HG02870 (cell line): ENCODE measurements at regions not wholly inside any gene's neighbourhood (a gene's known extent, or its start where the extent isn't known, plus 50 kb on each side); places are given as distances from the start of the nearest gene placed in this dataset.
"Not testable (repeated sequence)": the region's sequence is repeated elsewhere in the genome, so short reads cannot be mapped to it uniquely, and the experiment has no call there.

Experiments
- ATAC-seq: cut with Tn5 transposase; IDR thresholded peaks from one replicate; pipeline ENCODE4 v1.9.1; 2021; ENCODE audit warnings: mild to moderate bottlenecking, moderate library complexity; ENCODE audit not compliant: unreplicated experiment

- ATAC-seq = no peak
Observed at GRCh38 chr6:144932621-144933020, 647.5 kb downstream of the UTRN start.

DNA sequence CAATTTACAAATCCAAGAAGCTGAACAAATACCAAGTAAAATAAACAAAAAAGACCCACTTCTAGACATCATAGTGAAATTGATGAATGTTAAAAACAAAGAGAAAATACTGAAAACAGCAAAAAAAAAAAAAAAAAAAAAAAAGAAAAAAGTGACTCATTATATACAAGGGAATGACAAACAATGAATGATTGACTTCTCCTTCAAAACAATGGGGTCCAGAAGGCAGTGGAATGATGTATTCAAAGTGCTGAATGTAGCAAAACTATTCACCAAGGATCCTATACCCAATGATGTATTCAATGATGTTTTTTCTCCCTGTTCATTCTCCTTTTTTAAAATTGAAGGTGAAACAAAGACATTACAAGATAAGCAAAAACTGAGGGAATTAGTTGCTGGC lies 650.0 kb downstream of the UTRN start:
- no peak for ATAC-seq

- no peak for ATAC-seq
Observed at GRCh38 chr6:144935661-144936060, 650.5 kb downstream of the UTRN start.

- no peak for ATAC-seq
Observed at GRCh38 chr6:144936764-144937163, 651.6 kb downstream of the UTRN start.

DNA sequence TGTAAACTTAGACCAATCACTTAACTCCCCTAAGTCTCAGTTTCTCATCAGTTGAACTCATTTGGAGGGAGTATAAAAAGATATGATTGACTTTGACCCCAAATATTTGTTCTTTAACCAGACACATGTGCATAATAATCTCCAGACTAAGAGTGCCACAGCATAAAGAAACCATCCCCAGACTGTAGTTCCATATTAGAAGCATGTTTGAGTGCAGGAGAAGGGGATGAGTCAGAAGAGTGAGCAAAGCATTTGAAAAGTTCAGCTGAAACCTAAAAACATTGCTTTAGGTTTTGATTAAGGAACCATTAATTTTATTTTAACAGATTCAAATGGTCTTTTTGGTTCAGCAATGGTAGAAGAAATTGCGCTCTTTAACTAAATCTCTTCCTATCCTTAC lies 654.8 kb downstream of the UTRN start:
- ATAC-seq = no peak

- no peak for ATAC-seq
Observed at GRCh38 chr6:144944106-144944505, 659.0 kb downstream of the UTRN start.

- no peak for ATAC-seq
Observed at GRCh38 chr6:144947398-144947976, 662.4 kb downstream of the UTRN start.

DNA sequence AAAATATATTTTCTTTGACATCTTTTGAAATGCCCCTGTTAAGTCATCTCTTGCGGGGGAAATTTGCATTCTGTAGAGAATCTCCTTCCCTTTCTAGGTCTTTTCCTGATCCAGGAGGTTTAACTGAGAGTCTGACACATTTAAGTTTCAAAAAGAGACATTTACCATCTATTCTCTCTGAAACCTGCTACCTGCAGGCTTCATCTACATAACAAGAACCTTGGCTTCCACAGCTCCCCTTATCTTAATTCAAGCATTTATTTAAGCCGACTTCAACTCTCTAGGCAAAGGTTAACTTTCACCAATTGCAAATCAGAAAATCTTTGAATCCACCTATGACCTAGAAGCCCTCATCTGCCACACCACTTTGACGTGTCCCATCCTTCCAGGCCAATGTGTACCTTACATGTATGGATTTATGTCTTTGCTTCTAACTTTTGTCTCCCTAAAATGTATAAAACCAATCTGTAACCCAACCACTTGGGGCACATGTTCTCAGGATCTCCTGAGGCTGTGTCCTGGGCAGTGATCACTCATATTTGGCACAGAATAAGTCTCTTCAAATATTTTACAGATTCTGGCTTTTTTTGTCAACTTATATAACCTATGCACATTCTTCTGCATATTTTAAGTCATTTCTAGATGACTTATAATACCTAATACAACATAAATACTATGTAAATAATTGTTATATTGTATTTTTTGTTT lies 666.7 kb downstream of the UTRN start:
- no peak for ATAC-seq

DNA sequence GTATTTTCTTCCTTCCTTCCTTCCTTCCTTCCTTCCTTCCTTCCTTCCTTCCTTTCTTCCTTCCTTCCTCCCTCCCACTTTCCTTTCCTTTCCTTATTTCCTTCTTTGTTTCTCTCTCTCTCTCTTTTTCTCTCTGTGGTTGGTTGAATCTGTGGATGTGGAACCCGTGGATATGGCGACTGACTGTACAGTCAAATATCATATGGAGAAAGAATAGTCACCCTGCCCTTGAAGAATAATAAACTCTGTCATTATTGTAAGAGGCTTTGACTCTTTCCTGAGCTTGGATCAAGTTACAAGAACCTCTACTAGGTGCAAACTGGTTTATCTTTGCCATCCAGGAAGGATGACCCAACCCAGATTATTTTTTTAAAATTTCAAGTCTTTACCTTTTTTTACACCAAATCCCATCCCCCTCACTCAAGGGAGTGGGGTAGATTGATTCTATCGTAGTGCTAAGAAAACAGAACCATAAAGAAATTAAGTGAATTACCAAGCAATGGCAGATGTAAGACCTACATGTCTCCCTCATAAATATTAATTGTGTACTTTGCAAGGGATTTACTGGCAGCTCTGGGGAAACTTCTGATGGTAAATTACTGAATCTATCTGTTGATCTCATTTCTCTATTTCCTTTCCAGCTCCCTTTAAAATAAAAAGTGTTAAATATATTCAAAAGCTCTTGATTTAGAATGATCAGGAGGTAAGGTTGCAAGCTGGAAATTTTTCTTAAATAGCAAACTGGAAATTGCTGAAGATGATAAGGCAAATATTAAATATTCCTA lies 667.5 kb downstream of the UTRN start:
- ATAC-seq = no peak

DNA sequence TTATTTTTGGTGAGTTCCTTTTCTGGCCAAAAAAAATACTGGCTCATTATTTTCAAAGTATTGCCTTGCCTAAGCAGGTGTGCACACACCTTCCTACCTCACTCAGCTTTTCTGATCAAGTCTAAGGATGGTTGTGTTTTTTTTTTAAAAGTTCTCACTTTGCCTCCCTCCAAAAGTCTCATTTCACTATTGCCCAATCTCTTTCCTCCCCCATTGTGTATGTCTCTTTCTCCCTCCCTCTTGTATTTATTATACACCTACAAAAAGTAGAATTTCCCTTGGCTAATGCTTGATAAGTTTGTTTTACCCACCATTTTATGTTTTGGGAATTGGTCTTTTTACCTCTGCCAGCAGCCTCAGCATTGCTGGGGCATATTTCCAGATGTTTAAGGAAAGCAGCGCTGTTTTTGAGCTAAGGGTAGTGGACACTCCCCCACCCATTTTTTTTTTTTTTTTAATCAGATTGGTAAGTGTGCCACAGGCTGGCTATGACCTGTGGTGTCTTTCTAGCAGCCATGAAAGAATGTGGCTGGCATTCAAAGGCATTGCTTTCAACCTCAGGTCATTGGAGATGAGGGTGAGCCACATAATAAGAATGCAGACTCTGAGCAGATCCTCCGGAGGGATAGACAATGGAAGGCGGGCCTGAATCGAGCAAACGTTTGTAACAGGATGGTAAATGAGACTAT lies 668.6 kb downstream of the UTRN start:
- no peak for ATAC-seq

DNA sequence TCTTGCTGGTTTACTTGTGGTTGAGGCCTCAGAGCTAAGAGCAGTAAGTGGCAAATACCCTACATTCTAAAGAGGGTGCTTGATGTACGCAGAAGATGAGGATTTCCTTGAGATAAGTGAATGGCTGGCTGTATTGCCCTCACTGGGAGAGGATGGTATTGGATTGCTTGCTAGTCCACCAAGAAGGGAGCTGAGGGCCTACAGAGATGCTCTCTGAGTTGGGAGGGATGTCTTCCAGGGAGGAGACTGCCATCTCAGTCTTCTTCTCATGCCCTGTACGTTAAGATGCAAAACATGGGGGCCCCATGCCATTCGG lies 669.1 kb downstream of the UTRN start:
- no peak for ATAC-seq

DNA sequence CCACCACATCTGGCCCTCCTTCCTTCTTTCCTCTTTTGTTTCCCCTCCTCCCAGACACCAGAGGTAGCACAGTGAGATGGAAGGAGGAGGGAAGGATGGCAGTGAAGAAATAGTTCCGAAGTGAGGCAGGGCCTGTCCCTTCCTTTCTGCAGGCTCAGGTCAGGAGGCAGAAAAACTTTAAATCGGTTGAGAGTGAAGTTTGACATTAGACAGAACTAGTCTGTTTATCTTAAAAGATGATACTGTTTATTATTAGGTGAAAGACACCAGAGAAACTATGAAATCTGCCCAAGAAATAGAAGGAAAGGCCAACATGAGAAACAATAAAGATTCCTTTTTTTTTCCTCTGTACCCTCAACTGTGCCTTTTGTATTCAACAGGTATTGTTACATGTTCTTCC lies 670.3 kb downstream of the UTRN start:
- ATAC-seq = no peak

- no peak for ATAC-seq
Observed at GRCh38 chr6:144955859-144956258, 670.7 kb downstream of the UTRN start.

DNA sequence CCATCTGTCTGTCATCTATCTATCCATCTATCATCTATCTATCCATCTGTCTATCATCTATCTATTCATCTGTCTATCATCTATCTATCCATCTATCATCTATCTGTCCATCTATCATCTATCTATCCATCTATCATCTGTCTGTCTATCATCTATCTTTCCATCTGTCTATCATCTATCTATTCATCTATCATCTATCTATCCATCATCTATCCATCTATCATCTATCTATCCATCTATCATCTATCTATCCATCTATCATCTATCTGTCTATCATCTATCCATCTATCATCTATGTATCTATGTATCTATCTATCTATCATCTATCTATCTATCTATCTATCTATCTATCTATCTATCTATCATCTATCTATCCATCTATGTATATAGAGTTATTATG lies 671.6 kb downstream of the UTRN start:
- not testable (repeated sequence) for ATAC-seq

DNA sequence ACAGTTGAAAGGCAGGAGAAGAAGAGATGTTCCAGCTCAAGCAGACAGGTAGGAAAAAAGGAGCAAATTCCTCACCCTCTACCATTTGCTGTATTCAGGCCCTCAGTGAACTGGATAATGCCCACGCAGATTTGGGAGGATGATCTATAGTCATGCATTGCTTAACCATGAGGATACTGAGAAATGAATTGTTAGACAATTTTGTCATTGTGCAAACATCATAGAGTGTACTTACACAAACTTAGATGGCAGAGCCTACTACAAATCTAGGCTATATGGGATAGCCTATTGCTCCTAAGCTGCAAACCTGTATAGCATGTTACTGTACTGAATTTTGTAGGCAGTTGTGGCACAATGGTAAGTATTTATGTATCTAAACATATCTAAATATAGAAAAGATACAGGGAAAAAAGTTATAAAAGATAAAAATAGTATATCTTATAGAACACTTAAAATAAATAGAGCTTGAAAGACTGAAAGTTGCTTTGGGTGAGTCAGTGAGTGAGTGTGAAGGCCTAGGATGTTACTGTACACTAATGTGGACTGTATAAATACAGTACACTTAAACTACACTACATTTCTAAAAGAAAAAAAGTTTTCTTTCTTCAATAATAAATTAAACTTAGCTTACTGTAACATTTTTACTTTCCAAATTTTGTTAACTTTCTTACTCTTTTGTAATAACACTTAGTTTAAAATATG lies 672.3 kb downstream of the UTRN start:
- ATAC-seq = no peak

DNA sequence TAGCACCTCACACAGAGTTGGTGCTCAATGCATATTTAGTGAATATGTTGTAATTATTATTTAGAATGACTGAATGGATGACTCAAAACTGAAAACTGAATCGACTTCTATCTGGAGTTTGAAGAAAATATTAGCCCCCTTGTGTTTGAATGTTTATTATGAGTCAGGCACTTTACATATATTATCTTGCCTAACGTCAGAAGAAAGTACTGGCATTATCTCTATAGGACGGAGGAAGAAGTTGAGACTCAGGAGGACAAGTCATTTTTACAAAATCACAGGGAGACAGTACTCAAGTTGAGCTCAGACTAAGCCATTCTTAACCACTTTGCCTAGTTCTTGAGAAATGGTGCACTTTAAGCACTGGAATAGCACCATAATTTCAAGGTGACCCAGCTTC lies 684.0 kb downstream of the UTRN start:
- no peak for ATAC-seq

GRCh38 chr6:144969602-144970272 lies 684.6 kb downstream of the UTRN start:
- no peak for ATAC-seq

DNA sequence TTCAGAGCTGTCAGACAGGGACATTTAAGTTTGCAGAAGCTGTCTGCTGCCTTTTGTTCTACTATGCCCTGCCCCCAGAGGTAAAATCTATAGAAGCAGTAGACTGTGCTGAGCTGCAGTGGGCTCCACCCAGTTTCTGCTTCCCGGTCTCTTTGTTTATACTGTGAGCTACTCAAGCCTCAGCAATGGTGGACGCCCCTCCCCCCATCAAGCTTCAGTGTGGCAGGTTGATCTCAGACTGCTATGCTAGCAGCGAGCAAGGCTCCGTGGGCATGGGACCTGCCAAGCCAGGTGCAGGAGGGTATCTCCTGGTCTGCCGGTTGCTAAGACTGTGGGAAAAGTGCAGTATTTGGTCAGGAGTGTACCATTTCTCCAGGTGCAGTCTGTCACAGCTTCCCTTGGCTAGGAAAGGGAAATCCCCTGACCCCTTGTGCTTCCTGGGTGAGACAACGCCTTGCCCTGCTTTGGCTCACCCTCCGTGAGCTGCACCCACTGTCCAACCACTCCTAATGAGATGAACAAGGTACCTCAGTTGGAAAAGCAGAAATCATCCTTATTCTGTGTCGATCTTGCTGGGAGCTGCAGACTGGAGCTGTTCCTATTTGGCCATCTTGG lies 692.2 kb downstream of the UTRN start:
- not testable (repeated sequence) for ATAC-seq

GRCh38 chr6:144978208-144978607 lies 693.1 kb downstream of the UTRN start:
- no peak for ATAC-seq

GRCh38 chr6:144986271-144986670 lies 701.1 kb downstream of the UTRN start:
- ATAC-seq = no peak
